Esophagus squamous epithelium (tissue), 5 donors: ENCODE measurements at regions not wholly inside any gene's neighbourhood (a gene's known extent, or its start where the extent isn't known, plus 50 kb on each side); places are given as distances from the start of the nearest gene placed in this dataset.

Experiments used
- DNase-seq: peaks from one replicate; lab custom pipeline; 2025; lab: John Stamatoyannopoulos, UW
- H3K27ac ChIP-seq, 4 donors: fragments of 200-600 bp; sonication (generic); one replicate each; pipeline ENCODE4 v1.5.1; 2016 to 2019; ENCODE audit warnings: mild to moderate bottlenecking in 1 of 4
- H3K27me3 ChIP-seq, 4 donors: fragments of 200-600 bp; sonication (generic); 1 replicate in 3 of 4; 2 replicates in 1 of 4; pipeline versions ENCODE4 v1.5.1 to v1.6.0; 2017 to 2021; ENCODE audit warnings: antibody characterized with exemption in 1 of 4
- H3K36me3 ChIP-seq, 3 donors: fragments of 200-600 bp; sonication (generic); one replicate each; pipeline ENCODE4 v1.5.1; 2016 to 2019
- H3K4me1 ChIP-seq, 3 donors: fragments of 200-600 bp; sonication (generic); one replicate each; pipeline ENCODE4 v1.5.1; 2017 to 2019
- H3K4me3 ChIP-seq, 4 donors: fragments of 200-600 bp; sonication (generic); 1 replicate in 3 of 4; 2 replicates in 1 of 4; pipeline ENCODE4 v1.5.1; 2016 to 2019; ENCODE audit warnings: mild to moderate bottlenecking in 2 of 4, moderate library complexity in 1 of 4
- H3K9me3 ChIP-seq, 3 donors: fragments of 200-600 bp; sonication (generic); one replicate each; pipeline ENCODE4 v1.5.1; 2016 to 2019
- CTCF ChIP-seq, 6 experiments: fragments of 450-650 bp in 4 of 6; fragments of 200-600 bp in 2 of 6; sonication (generic) in 2 of 6; IDR thresholded peaks; one replicate each; pipeline ENCODE4 v1.5.1; 2016 to 2019; ENCODE audit warnings: antibody characterized with exemption in 6 of 6, mild to moderate bottlenecking in 4 of 6, moderate library complexity in 4 of 6
- POLR2A ChIP-seq, 4 donors: fragments of 450-650 bp; IDR thresholded peaks; one replicate each; pipeline ENCODE4 v1.6.1; 2017; ENCODE audit warnings: antibody characterized with exemption in 4 of 4, mild to moderate bottlenecking in 4 of 4, moderate library complexity in 3 of 4
- WGBS, 2 donors: methylation state at CpG; one replicate each; pipeline ENCODE4 v1.1.5; 2018; 5-methylcytosine and 5-hydroxymethylcytosine counted together
- intact Hi-C: fragments of 100-400 bp; cut with DNase I; formaldehyde crosslinking; loops from one replicate; pipeline ENCODE4 v1.15.0; 2022
- small RNA-seq, 4 donors: library from RNA; depleted of rRNA; stranded (forward); fragments of <200 nt; gene quantifications; one replicate each; pipeline ENCODE3, GENCODE V24; 2016
- donor health status: DM: yes; HTN: yes; CAD: no.

- Histone ChIP-seq H3K36me3 (no peaks in the 10 kb centered on the region), H3K27me3 (no peaks in the 10 kb centered on the region), H3K4me3 (no peak overlapping the region), H3K27ac (no peak overlapping the region), H3K9me3 (no peaks in the 10 kb centered on the region), H3K4me1 (no peaks in the 10 kb centered on the region)
- TF ChIP-seq POLR2A (IDR thresholded peaks at IDR 0.05) (no peak), CTCF (IDR thresholded peaks at IDR 0.05) (no peak)
- DNase-seq = no peak
- WGBS, 2 donors = 80 to 89% methylated on average over 7 of the region's 7 CpGs
- intact Hi-C loops = no loop called here
Observed at GRCh38 chr18:57297306-57297705, 55.1 kb upstream of the ST8SIA3 start.

GRCh38 chr18:57299931-57300330, 52.4 kb upstream of the ST8SIA3 start:
- DNase-seq = no peak
- intact Hi-C loops = no loop called here
- H3K4me1 ChIP-seq = no peaks in the 10 kb centered on the region
- no peaks in the 10 kb centered on the region for H3K9me3 ChIP-seq
- H3K4me3 ChIP-seq = no peak overlapping the region
- no peak for TF ChIP-seq CTCF (IDR thresholded peaks at IDR 0.05)
- H3K27ac ChIP-seq = no peak overlapping the region
- no peaks in the 10 kb centered on the region for H3K36me3 ChIP-seq
- no peaks in the 10 kb centered on the region for H3K27me3 ChIP-seq

GRCh38 chr18:57301573-57302559, 50.5 kb upstream of the ST8SIA3 start:
- DNase-seq = no peak
- no peaks in the 10 kb centered on the region for H3K4me1 ChIP-seq
- intact Hi-C loops = no loop called here
- no peak overlapping the region for H3K4me3 ChIP-seq
- 35 to 39% methylated on average over 11 of the region's 11 CpGs for WGBS, 2 donors
- no peaks in the 10 kb centered on the region for H3K27me3 ChIP-seq
- TF ChIP-seq POLR2A (IDR thresholded peaks at IDR 0.05) = no peak
- no peak for TF ChIP-seq CTCF (IDR thresholded peaks at IDR 0.05)
- no peaks in the 10 kb centered on the region for H3K36me3 ChIP-seq
- H3K27ac ChIP-seq = no peak overlapping the region
- no peaks in the 10 kb centered on the region for H3K9me3 ChIP-seq

Small RNA genes lying in the stretch of these regions (small RNA-seq; reads per million reads assigned to genes)
- gene RNU6-737P = 0 reads per million in 4 donors
